COLO668 (cell line): ENCODE measurements at regions not wholly inside any gene's neighbourhood (a gene's known extent, or its start where the extent isn't known, plus 50 kb on each side); places are given as distances from the start of the nearest gene placed in this dataset.
"Not testable (repeated sequence)": the region's sequence is repeated elsewhere in the genome, so short reads cannot be mapped to it uniquely, and the experiment has no call there.

ENCODE experiments used
- DNase-seq: peaks from one replicate; lab custom pipeline; 2025; ENCODE audit not compliant: unreplicated experiment; lab: John Stamatoyannopoulos, UW

- DNase-seq: no peak
Measured at GRCh38 chr4:28241021-28241420, 1380.4 kb downstream of the STIM2 start.

DNA sequence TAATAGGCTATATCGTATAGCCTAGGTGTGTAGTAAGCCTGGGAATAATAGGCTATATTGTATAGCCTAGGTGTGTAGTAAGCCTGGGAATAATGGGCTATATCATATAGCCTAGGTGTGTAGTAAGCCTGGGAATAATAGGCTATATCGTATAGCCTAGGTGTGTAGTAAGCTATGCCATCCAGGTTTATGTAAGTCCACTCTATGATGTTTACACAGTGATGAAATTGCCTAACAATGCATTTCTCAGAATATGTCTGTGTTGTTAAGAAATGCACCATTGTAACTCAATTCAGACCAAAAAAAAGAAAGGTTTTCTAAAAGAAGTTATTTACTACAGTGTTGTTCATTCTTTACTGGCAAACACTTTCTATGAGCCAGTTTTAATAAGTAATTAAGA is 1387.2 kb downstream of the STIM2 start:
- DNase-seq: no peak

- no peak for DNase-seq
Measured at GRCh38 chr4:28248269-28248668, 1387.6 kb downstream of the STIM2 start.

GRCh38 chr4:28250646-28251045 is 1390.0 kb downstream of the STIM2 start:
- no peak for DNase-seq

- DNase-seq: no peak
Measured at GRCh38 chr4:28251831-28252230, 1391.2 kb downstream of the STIM2 start.

DNA sequence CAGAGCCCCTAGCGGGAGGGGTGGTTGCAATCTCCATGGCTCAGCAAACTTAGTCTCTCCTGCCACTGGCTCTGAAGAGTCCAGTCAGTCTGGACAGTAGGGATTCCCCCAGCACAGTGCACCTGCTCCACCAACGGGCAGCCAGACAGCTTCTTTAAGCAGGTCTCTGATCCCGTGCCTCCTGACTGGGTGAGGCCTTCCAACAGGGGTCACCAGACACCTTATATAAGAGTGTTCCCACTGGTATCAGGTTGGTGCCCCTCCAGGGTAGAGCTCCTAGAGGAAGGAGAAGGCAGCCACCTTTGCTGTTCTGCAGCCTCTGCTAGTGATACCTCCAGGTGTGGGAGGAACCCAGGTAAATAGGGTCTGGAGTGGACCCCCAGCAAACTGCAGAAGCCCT is 1393.4 kb downstream of the STIM2 start:
- no peak for DNase-seq

GRCh38 chr4:28256295-28256694 is 1395.7 kb downstream of the STIM2 start:
- DNase-seq: no peak

- DNase-seq: no peak
Measured at GRCh38 chr4:28259951-28260350, 1399.3 kb downstream of the STIM2 start.

DNA sequence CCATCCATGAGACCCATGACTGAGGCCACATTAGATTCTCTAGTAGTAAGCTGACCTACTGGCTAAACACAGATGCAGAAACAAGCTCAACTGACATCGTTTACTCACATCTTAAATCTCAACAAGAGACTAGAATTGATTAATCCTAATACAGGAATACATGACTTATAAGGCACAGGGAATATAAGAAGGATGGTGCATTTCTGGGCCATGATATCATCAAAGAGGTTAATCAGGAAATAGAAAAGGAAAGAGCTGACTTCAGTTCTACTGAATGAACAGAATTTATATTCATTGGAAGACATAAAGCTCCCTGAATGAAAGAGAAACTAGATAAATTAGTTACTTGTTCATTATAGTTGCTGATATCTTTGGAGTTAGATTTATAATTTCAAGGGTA is 1406.5 kb downstream of the STIM2 start:
- no peak for DNase-seq

GRCh38 chr4:28269426-28269825 is 1408.8 kb downstream of the STIM2 start:
- no peak for DNase-seq

GRCh38 chr4:28277931-28278330 is 1417.3 kb downstream of the STIM2 start:
- DNase-seq: no peak

DNA sequence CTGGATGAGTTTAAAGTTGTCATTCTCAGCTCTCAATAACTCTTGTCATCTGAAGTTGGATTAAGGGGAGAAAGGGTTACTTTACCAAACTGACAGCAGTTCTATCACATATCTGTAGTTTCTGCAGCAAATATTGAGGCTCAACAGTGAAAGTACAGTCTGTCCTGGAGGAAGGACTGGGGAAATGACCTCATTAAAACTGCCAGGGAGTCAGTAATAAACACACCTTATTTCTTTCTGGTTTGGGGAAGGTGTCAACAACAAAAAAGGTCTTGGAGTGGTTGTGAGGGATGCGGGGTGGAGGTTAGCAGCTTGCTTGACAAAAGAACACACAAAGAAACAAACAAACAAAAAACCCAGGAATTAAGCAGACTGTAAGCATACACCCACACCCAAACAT is 1418.0 kb downstream of the STIM2 start:
- no peak for DNase-seq

DNA sequence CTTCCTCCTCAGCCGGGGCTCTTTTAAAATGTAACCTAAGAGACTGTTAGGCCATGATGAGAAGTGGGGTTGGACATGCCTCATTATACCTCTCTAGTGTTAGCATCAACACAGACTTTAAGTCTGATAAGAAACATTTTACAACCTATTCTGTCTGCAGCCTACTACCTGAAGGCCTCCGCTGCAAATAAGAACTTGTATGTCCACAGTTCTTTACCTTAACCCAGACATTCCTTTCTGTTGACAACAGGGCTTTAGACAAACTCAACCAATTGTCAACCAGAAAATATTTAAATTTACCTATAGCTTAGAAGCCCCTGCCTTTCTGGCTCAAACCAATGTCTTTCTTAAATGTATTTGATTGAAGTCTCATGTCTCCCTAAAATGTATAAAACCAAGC is 1418.6 kb downstream of the STIM2 start:
- no peak for DNase-seq

- DNase-seq: not testable (repeated sequence)
Measured at GRCh38 chr4:28286266-28286665, 1425.6 kb downstream of the STIM2 start.

- no peak for DNase-seq
Measured at GRCh38 chr4:28287831-28288233, 1427.2 kb downstream of the STIM2 start.

DNA sequence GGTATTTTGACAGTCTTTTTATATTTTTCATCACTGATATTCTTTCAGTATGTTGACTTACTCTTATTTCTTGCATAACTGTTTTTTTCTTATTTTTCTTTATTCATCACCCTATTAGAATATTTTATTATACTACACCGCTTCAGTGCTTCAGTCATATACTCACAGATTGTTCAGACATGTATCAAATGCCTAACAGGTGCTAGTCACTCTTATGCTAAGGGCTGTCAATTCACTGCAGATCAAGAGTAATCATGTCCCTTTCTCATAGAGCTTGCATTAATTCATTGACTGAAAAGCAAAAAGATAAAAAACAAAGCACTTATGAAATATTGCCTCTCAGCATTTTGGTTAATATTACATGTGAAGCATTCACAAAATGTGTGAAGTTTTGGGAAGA is 1435.6 kb downstream of the STIM2 start:
- DNase-seq: no peak

DNA sequence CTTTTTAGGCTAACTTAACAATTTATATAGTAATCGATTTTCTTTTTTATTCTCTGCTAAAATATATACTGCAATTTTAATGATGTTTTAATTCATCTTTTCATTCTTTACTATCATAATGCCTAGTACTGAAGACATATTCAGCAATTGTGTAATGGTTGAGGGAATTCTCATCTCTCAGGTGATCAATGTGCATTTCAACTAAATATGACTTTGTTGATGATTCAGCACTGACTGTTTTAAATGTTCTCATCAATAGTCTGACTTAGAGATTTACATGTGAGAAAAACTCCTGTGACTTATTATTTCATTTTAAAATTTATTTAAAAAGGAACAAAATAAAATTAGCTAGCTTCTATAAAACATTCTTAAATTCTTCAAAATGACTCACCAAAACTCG is 1450.3 kb downstream of the STIM2 start:
- DNase-seq: no peak

- not testable (repeated sequence) for DNase-seq
Measured at GRCh38 chr4:28312497-28312896, 1451.9 kb downstream of the STIM2 start.

DNA sequence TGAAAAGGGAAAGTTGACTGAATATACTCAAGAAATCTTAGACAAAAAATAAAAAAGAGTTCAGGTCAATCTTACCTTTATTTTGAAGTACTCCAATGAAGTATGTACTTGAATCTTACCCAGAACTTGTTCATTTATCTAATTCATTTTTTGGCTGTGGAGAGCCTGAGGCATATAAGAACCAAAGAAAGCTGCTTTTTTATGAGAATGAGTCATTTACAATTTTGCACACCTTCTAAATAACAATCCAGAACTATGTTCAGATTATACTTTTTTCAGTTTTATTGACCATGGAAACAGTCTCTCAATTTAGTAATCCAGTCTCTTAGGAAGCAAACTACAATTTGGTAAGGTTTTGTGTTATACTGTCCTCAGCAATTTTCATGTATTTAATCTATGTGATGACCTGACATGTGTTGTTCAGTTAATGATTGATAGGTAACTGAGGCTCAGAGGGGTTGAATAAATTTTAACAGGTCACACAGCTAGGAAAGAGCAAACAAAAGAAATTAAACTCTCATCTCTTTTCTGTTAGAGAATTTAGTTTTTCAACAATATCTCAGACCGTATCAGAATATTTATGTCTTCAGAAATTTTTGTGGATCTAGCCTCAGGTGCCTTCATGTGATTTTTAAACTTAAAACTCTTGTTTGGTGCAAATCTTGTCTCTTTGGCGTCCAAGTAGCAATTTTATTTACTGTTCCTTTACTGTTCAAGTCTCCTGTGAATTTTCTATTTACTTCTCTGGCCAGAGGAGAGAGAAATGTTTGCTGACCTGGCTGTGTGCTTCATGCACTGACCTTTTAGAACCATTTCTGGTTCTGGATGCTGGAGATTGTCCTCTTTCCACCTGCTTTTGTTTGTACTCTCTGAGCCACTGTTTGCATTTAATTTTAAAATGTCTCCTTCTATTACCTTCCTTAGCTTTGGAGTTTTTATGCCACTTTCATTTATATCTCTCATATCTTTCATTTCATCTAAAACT is 1453.4 kb downstream of the STIM2 start:
- peak; percentile 13 for DNase-seq

DNA sequence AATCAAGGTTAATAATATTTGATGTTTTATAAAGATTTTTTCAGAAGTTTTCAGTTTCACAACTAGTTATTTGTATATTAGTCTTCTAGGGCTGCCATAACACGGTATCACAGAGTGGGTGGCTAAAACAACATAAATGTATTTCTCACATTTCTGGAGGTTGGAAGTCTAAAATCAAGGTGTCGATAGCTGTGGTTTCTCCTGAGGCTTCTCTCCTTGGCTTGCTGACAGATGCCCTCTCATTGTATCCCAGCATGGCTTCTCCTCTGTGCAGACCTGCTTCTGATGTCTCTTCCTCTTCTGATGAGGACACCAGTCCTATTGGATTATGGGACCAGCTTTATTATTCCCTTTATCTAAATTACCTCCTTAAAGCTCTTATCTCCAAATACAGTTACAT is 1456.6 kb downstream of the STIM2 start:
- no peak for DNase-seq

- no peak for DNase-seq
Measured at GRCh38 chr4:28334249-28334648, 1473.6 kb downstream of the STIM2 start.

DNA sequence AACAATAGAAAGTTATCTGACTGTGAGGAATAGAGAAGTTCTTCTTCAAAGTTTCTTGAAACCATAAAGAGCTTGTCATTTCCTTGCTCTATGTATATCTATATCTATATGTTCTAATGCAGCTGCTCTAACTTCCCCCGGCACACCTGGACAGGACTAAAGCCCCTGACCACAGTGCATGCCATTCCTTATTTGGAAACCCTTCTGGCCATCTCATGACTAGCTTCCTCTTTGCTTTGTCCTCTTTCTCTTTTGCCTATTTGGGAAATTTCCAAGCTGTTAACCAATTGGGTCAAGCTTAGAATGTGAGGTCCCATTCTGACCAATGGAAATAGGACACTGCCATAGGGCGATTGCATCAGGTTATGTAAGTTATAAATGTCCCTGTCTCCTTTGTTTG is 1481.1 kb downstream of the STIM2 start:
- no peak for DNase-seq

- DNase-seq: no peak
Measured at GRCh38 chr4:28350485-28350884, 1489.8 kb downstream of the STIM2 start.
